ENCODE measurements at regions not wholly inside any gene's neighbourhood (a gene's known extent, or its start where the extent isn't known, plus 50 kb on each side); places are given as distances from the start of the nearest gene placed in this dataset.

- TF ChIP-seq EP300 (IDR thresholded peaks at IDR 0.05; ENCODE audit: borderline replicate concordance) (no peak), TAF1 (IDR thresholded peaks at IDR 0.05; ENCODE audit: low read depth) (no peak), EGR1 (IDR thresholded peaks at IDR 0.05) (no peak), ZBTB7A (IDR thresholded peaks at IDR 0.05; ENCODE audit: low read depth) (no peak), MAX (IDR thresholded peaks at IDR 0.05) (no peak), CEBPB (IDR thresholded peaks at IDR 0.05) (no peak), REST (IDR thresholded peaks at IDR 0.05; ENCODE audit: low read depth) (no peak), CREB1 (IDR thresholded peaks at IDR 0.05; ENCODE audit: low read depth) (no peak), NFIC (IDR thresholded peaks at IDR 0.05) (no peak), RAD21 (IDR thresholded peaks at IDR 0.05; ENCODE audit: low read depth) (no peak)
These were observed 668.4 kb downstream of the C6orf118 start for GRCh38 chr6:164640956-164641355.
